Kidney (tissue), 13 donors: ENCODE measurements at regions not wholly inside any gene's neighbourhood (a gene's known extent, or its start where the extent isn't known, plus 50 kb on each side); places are given as distances from the start of the nearest gene placed in this dataset.

Source experiments
- DNase-seq, 5 donors: peaks; one replicate each; pipeline ENCODE4 v3.0.0-alpha.2; 2013 to 2020
- FAIRE-seq: peaks from 2 replicates; lab custom pipeline; 2012; peaks lifted over from hg19 to GRCh38; lab: Jason Lieb, UNC
- H3K27ac ChIP-seq, 2 donors: one replicate each; pipeline ENCODE4 v1.7.0; 2013; ENCODE audit warnings: low read depth in 2 of 2, low read length in 2 of 2, inconsistent platforms in 1 of 2
- H3K27me3 ChIP-seq: one replicate; pipeline ENCODE4 v1.7.1; 2013; ENCODE audit warnings: low read length, inconsistent platforms; ENCODE audit not compliant: control insufficient read depth, insufficient read depth
- H3K36me3 ChIP-seq, 3 donors: one replicate each; pipeline versions ENCODE4 v1.7.0 to v1.7.1; 2013; ENCODE audit warnings: low read length in 3 of 3, control low read depth in 1 of 3, inconsistent platforms in 1 of 3; ENCODE audit not compliant: insufficient read depth in 3 of 3, control insufficient read depth in 2 of 3
- H3K4me1 ChIP-seq, 3 donors: one replicate each; pipeline versions ENCODE4 v1.7.0 to v1.7.1; 2013; ENCODE audit warnings: low read length in 3 of 3, inconsistent platforms in 1 of 3, low read depth in 1 of 3; ENCODE audit not compliant: control insufficient read depth in 2 of 3, insufficient read depth in 2 of 3
- H3K4me3 ChIP-seq, 3 donors: one replicate each; pipeline versions ENCODE4 v1.7.0 to v1.8.1; 2013; ENCODE audit warnings: low read length in 3 of 3, control low read depth in 1 of 3, inconsistent platforms in 1 of 3
- H3K9ac ChIP-seq, 3 donors: one replicate each; pipeline versions ENCODE4 v1.7.0 to v1.7.1; 2013; ENCODE audit warnings: low read length in 3 of 3, control low read depth in 1 of 3, inconsistent platforms in 1 of 3
- H3K9me3 ChIP-seq, 3 donors: one replicate each; pipeline versions ENCODE4 v1.7.0 to v1.7.1; 2013; ENCODE audit warnings: low read length in 3 of 3, control low read depth in 1 of 3, inconsistent platforms in 1 of 3; ENCODE audit not compliant: control insufficient read depth in 2 of 3, insufficient read depth in 1 of 3
- intact Hi-C: fragments of 100-400 bp; cut with DNase I; formaldehyde crosslinking; loops from one replicate; pipeline ENCODE4 v1.11.1; 2022
- TF ChIP-seq, protein P1 (sequence below): IDR thresholded peaks from 3 replicates; pipeline ENCODE4 v1.5.1; 2012; ENCODE audit warnings: mild to moderate bottlenecking, moderate library complexity, borderline replicate concordance; ENCODE audit not compliant: insufficient read depth; ENCODE audit errors: extremely low read depth
- donor health status: control.
- donor health status: control.
- donor health status: control.
- donor health status: control.
- donor health status: control.
- donor health status: DM: yes; HTN: yes; CAD: no.
- donor health status: Normal renal cell carcinoma (clear cell type).

DNA sequence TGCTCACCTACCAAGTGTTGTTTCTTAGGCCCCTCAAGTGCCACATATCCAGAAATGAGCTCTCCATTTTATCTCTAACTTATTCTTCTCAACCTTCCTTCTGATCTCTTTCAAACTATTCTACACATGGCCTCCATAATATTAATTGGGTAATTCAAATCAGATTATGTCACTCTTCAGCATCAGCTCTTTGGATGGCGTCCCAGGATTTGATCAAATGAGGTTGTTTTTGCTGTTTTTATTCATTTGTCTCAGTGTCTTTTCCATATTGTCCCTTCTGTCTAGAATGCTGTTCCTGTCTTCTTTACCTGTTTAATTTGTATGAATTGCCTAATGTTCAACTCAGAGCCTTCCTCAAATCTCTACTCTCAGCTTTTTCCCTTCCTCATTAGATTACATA lies 234.6 kb upstream of the CXCL12 start:
- H3K9me3 ChIP-seq = no peaks in the 10 kb centered on the region

DNA sequence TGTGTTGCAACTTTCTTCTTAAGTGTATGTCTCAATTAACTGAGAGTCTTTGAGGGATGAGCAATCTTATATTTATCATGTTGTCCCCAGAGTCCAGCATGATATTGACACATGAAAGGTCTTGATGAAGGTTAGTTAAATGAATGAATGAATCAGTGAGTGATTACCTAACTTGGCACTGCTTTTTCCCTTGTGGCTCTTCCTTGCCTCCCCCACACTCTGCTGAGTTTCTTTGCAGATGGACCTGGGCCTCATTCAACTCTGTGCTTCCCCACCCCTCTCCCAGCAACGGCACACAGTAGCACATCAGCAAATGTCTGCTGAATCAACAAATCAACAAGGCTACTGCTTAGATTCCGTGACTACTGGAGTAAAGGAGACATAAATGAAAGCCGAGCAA lies 235.1 kb upstream of the CXCL12 start:
- no peaks in the 10 kb centered on the region for H3K4me1 ChIP-seq
- no peak overlapping the region for H3K4me3 ChIP-seq
- TF ChIP-seq, protein P1, sequence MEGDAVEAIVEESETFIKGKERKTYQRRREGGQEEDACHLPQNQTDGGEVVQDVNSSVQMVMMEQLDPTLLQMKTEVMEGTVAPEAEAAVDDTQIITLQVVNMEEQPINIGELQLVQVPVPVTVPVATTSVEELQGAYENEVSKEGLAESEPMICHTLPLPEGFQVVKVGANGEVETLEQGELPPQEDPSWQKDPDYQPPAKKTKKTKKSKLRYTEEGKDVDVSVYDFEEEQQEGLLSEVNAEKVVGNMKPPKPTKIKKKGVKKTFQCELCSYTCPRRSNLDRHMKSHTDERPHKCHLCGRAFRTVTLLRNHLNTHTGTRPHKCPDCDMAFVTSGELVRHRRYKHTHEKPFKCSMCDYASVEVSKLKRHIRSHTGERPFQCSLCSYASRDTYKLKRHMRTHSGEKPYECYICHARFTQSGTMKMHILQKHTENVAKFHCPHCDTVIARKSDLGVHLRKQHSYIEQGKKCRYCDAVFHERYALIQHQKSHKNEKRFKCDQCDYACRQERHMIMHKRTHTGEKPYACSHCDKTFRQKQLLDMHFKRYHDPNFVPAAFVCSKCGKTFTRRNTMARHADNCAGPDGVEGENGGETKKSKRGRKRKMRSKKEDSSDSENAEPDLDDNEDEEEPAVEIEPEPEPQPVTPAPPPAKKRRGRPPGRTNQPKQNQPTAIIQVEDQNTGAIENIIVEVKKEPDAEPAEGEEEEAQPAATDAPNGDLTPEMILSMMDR = no peak
- no peaks in the 10 kb centered on the region for H3K27me3 ChIP-seq
- H3K27ac ChIP-seq = no peak overlapping the region
- no peaks in the 10 kb centered on the region for H3K9me3 ChIP-seq
- no peak for FAIRE-seq
- intact Hi-C loops = no loop called here
- H3K9ac ChIP-seq = no peak overlapping the region
- peak in 3 of 5 donors; percentile 7 to 17 (median 14) for DNase-seq
- H3K36me3 ChIP-seq = no peaks in the 10 kb centered on the region

More for the DNA sequence above, 234.6 kb upstream of the CXCL12 start:
- DNase-seq (no peak), FAIRE-seq (no peak)
- no peak overlapping the region for H3K27ac ChIP-seq
- no peak overlapping the region for H3K4me3 ChIP-seq
- no peaks in the 10 kb centered on the region for H3K4me1 ChIP-seq
- intact Hi-C loops = no loop called here
- TF ChIP-seq, protein P1 = no peak
- no peaks in the 10 kb centered on the region for H3K27me3 ChIP-seq
- no peak overlapping the region for H3K9ac ChIP-seq
- no peaks in the 10 kb centered on the region for H3K36me3 ChIP-seq

DNA sequence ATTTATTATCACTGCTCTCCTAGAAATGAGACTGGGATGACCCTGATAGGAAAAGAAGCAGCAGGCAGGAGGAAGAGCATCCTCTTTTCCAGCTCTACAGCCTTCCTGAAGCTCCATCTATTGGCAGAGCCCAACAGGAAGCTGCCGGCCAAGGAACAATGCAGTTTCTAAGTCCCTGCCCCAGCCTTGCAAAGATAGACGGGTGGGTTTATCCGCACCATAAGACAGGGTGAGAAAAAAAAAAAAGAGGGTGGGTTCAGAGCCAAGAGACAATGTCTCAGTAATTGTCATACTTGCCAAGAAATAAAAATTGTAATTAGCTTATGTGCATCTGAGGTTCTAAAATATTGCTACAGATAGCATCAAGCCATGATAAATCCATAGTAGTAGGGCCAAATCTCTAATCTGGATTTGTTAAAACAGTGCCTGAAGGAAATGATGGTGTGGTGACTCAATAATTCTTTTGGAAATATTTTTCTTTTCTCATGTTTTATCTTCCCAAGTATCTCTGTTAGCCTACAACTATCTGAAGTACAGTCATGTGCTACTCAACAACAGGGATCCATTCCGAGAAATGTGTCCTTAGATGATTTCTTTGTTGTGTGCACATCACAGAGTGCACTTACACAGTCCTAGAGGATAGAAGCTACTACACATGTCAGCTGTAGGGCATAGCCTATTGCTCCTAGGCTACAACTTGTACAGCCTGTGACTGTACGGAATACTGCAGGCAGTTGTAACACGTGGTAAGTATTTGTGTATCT lies 242.9 kb upstream of the CXCL12 start:
- no peaks in the 10 kb centered on the region for H3K27me3 ChIP-seq
- no peak overlapping the region for H3K9ac ChIP-seq
- no peaks in the 10 kb centered on the region for H3K9me3 ChIP-seq
- DNase-seq (no peak), FAIRE-seq (no peak)
- H3K4me1 ChIP-seq = peaks cover 0 to 6% (median 0%) of the 10 kb centered on the region in 3 donors
- no peak overlapping the region for H3K4me3 ChIP-seq
- no peaks in the 10 kb centered on the region for H3K36me3 ChIP-seq
- intact Hi-C loops = no loop called here
- TF ChIP-seq, protein P1 = no peak
- no peak overlapping the region for H3K27ac ChIP-seq
